Breast epithelium (tissue), 4 donors: ENCODE measurements at regions not wholly inside any gene's neighbourhood (a gene's known extent, or its start where the extent isn't known, plus 50 kb on each side); places are given as distances from the start of the nearest gene placed in this dataset.

ENCODE experiments used
- DNase-seq, 2 donors: peaks; one replicate each; pipeline ENCODE4 v3.0.0-alpha.2; 2019; ENCODE audit warnings: low spot score in 2 of 2
- H3K27ac ChIP-seq, 2 donors: fragments of 200-600 bp; sonication (generic) in 1 of 2; one replicate each; pipeline ENCODE4 v1.5.1; 2016 to 2019; ENCODE audit warnings: mild to moderate bottlenecking in 1 of 2
- H3K27me3 ChIP-seq, 2 donors: fragments of 200-600 bp; sonication (generic) in 1 of 2; one replicate each; pipeline versions ENCODE4 v1.5.1 to v1.6.0; 2017 to 2019; ENCODE audit warnings: control low read depth in 1 of 2, mild to moderate bottlenecking in 1 of 2
- H3K36me3 ChIP-seq: fragments of 200-600 bp; one replicate; pipeline ENCODE4 v1.5.1; 2019
- H3K4me1 ChIP-seq, 2 donors: fragments of 200-600 bp; sonication (generic); one replicate each; pipeline ENCODE4 v1.5.1; 2016 to 2019; ENCODE audit warnings: control low read depth in 1 of 2
- H3K4me3 ChIP-seq, 3 donors: fragments of 200-600 bp; sonication (generic); 1 replicate in 2 of 3; 2 replicates in 1 of 3; pipeline ENCODE4 v1.5.1; 2016 to 2019; ENCODE audit warnings: mild to moderate bottlenecking in 3 of 3, moderate library complexity in 2 of 3
- H3K9me3 ChIP-seq, 2 donors: fragments of 200-600 bp; sonication (generic) in 1 of 2; one replicate each; pipeline ENCODE4 v1.5.1; 2016 to 2019; ENCODE audit warnings: control low read depth in 1 of 2
- POLR2A ChIP-seq: fragments of 450-650 bp; IDR thresholded peaks from one replicate; pipeline ENCODE4 v1.6.1; 2016; ENCODE audit warnings: antibody characterized with exemption, mild to moderate bottlenecking, moderate library complexity
- POLR2AphosphoS5 ChIP-seq, 3 donors: sonication (generic); formaldehyde crosslinking; IDR thresholded peaks; one replicate each; pipeline ENCODE4 v1.6.1; 2017; ENCODE audit warnings: antibody characterized with exemption in 3 of 3
- intact Hi-C: fragments of 100-400 bp; cut with DNase I; formaldehyde crosslinking; loops from one replicate; pipeline ENCODE4 v1.15.1; 2023; ENCODE audit warnings: low total_unique reads
- TF ChIP-seq, protein P1 (sequence below), 3 donors: fragments of 450-650 bp; IDR thresholded peaks; one replicate each; pipeline ENCODE4 v1.5.1; 2016 to 2017; ENCODE audit warnings: antibody characterized with exemption in 3 of 3, mild to moderate bottlenecking in 3 of 3, moderate library complexity in 3 of 3

DNA sequence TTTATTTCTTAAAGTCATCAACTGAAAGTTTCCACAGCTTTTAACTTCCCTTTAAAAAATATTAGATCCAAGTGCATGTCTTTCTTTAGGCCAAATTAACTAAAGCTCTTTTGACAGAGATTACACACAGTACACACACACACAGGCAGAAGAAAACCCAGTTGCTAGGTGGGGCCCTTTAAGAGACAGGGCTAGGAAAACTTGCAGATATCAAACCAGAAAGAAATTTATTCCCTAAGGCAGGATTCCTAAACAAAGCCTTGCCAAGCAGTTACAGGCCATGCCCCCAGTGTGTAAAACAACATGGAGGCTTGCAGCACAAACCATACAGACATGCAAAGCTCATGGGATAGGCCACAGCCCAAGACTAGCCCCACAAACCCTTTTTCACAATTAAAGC is 123.4 kb downstream of the FSCB start:
- H3K27ac ChIP-seq = no peak overlapping the region
- intact Hi-C loops = no loop called here
- H3K27me3 ChIP-seq = no peaks in the 10 kb centered on the region
- peaks cover 0 to 5% of the 10 kb centered on the region in 2 donors for H3K9me3 ChIP-seq
- no peaks in the 10 kb centered on the region for H3K36me3 ChIP-seq
- no peak overlapping the region for H3K4me3 ChIP-seq
- H3K4me1 ChIP-seq = no peaks in the 10 kb centered on the region
- TF ChIP-seq, protein P1, sequence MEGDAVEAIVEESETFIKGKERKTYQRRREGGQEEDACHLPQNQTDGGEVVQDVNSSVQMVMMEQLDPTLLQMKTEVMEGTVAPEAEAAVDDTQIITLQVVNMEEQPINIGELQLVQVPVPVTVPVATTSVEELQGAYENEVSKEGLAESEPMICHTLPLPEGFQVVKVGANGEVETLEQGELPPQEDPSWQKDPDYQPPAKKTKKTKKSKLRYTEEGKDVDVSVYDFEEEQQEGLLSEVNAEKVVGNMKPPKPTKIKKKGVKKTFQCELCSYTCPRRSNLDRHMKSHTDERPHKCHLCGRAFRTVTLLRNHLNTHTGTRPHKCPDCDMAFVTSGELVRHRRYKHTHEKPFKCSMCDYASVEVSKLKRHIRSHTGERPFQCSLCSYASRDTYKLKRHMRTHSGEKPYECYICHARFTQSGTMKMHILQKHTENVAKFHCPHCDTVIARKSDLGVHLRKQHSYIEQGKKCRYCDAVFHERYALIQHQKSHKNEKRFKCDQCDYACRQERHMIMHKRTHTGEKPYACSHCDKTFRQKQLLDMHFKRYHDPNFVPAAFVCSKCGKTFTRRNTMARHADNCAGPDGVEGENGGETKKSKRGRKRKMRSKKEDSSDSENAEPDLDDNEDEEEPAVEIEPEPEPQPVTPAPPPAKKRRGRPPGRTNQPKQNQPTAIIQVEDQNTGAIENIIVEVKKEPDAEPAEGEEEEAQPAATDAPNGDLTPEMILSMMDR (IDR thresholded peaks at IDR 0.05) = no peak
- TF ChIP-seq POLR2AphosphoS5 (IDR thresholded peaks at IDR 0.05) (no peak), POLR2A (no peak)
- no peak for DNase-seq

DNA sequence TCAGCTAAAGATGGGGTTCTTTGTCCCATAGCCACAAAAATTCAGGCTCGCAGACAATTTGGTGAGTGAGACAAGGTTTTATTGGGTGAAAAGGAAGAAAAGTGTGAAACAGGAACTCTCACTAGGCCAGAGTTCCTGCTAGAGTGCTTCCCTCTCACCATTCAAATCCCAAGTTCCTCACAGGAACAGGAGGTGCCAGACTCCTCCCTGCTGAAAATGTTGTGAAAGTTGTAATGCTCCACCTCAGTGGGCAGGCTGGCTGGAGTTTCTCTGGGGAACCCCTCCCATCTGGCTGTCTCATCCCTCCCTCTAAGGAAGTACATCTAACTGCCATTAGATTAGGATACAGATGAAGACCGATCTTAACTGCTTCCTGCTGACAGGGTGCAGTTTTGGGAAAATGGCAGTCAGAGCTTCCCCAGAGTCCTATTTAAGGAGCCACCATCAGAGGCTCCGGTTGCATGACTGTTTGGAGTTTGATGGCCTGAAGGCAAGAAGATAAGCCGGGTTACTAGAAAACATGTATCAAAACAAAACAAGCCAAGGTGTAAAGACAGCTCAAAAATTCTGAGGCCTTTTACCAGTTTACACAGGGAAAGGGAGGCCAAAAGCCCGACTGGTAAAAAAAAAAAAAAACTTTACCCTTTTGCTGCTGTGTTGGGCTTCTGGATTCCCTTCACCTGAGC is 127.6 kb downstream of the FSCB start:
- Histone ChIP-seq H3K9me3 (peaks cover 6 to 11% of the 10 kb centered on the region in 2 donors), H3K4me1 (no peaks in the 10 kb centered on the region), H3K27me3 (no peaks in the 10 kb centered on the region), H3K27ac (no peak overlapping the region), H3K36me3 (no peaks in the 10 kb centered on the region), H3K4me3 (no peak overlapping the region)
- no peak for TF ChIP-seq POLR2AphosphoS5 (IDR thresholded peaks at IDR 0.05)
- TF ChIP-seq, protein P1 (IDR thresholded peaks at IDR 0.05) = no peak
- no peak for TF ChIP-seq POLR2A
- intact Hi-C loops = no loop called here
- DNase-seq = no peak

- peaks cover 6 to 11% of the 10 kb centered on the region in 2 donors for H3K9me3 ChIP-seq
- H3K4me1 ChIP-seq = no peaks in the 10 kb centered on the region
- no peaks in the 10 kb centered on the region for H3K27me3 ChIP-seq
- no peak for DNase-seq
- intact Hi-C loops = no loop called here
- H3K4me3 ChIP-seq = no peak overlapping the region
- TF ChIP-seq, protein P1 (IDR thresholded peaks at IDR 0.05) = no peak
- TF ChIP-seq POLR2A (no peak), POLR2AphosphoS5 (IDR thresholded peaks at IDR 0.05) (no peak)
- no peak overlapping the region for H3K27ac ChIP-seq
- no peaks in the 10 kb centered on the region for H3K36me3 ChIP-seq
Measured at GRCh38 chr14:44374906-44375305, 132.2 kb downstream of the FSCB start.

GRCh38 chr14:44372807-44373489 is 134.1 kb downstream of the FSCB start:
- Histone ChIP-seq H3K9me3 (peaks cover 6 to 11% of the 10 kb centered on the region in 2 donors), H3K4me1 (no peaks in the 10 kb centered on the region), H3K36me3 (no peaks in the 10 kb centered on the region), H3K27me3 (no peaks in the 10 kb centered on the region), H3K27ac (no peak overlapping the region), H3K4me3 (no peak overlapping the region)
- intact Hi-C loops = no loop called here
- no peak for TF ChIP-seq POLR2A
- no peak for TF ChIP-seq POLR2AphosphoS5 (IDR thresholded peaks at IDR 0.05)
- DNase-seq = no peak

DNA sequence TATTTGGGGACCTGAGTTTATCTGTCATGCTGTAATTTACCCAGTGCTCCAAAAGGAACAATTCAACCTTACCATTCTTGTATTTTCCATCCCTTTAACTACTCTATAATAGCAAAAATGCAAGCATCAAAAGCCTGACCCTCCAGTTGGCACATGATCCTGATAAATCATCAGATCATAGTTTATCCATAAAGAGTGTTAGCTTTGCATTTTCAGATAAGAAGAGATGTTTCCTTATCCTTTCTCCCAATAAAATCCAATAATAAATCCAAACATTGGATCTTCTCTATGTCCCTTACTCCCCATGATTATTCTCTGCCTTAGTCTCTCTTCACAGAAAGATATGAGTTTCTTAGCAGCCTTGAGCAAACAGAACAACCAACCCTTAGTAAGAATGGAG is 134.9 kb downstream of the FSCB start:
- DNase-seq = no peak
- no peak overlapping the region for H3K27ac ChIP-seq
- TF ChIP-seq POLR2AphosphoS5 (IDR thresholded peaks at IDR 0.05) (no peak), POLR2A (no peak)
- TF ChIP-seq, protein P1 (IDR thresholded peaks at IDR 0.05) = no peak
- H3K4me3 ChIP-seq = no peak overlapping the region
- no peaks in the 10 kb centered on the region for H3K4me1 ChIP-seq
- intact Hi-C loops = no loop called here
- no peaks in the 10 kb centered on the region for H3K36me3 ChIP-seq
- no peaks in the 10 kb centered on the region for H3K27me3 ChIP-seq
- H3K9me3 ChIP-seq = peaks cover 6 to 11% of the 10 kb centered on the region in 2 donors
